ENCODE measurements at regions not wholly inside any gene's neighbourhood (a gene's known extent, or its start where the extent isn't known, plus 50 kb on each side); places are given as distances from the start of the nearest gene placed in this dataset.
"Not testable (repeated sequence)": the region's sequence is repeated elsewhere in the genome, so short reads cannot be mapped to it uniquely, and the experiment has no call there.

DNA sequence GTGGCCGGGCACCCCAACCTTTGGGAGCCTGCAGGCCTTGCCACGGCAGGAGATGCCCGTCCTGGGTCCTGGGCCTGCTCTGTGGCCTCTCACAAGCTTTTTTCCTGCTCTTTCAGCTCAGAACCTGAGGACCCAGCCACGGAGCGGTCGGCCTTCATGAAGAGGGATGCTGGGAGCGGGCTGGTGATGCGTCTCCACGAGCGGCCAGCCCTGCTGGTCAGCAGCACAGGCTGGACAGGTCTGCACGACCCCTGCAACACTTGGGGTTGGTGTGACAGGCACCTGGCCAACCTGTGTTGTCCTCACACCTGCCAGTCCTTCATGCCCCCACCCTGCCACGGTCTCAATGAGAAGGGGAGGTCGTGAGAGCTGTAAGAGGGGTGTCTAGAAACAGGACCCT is 170.0 kb downstream of the ADRA2C start:
- no peak for DNase-seq

DNA sequence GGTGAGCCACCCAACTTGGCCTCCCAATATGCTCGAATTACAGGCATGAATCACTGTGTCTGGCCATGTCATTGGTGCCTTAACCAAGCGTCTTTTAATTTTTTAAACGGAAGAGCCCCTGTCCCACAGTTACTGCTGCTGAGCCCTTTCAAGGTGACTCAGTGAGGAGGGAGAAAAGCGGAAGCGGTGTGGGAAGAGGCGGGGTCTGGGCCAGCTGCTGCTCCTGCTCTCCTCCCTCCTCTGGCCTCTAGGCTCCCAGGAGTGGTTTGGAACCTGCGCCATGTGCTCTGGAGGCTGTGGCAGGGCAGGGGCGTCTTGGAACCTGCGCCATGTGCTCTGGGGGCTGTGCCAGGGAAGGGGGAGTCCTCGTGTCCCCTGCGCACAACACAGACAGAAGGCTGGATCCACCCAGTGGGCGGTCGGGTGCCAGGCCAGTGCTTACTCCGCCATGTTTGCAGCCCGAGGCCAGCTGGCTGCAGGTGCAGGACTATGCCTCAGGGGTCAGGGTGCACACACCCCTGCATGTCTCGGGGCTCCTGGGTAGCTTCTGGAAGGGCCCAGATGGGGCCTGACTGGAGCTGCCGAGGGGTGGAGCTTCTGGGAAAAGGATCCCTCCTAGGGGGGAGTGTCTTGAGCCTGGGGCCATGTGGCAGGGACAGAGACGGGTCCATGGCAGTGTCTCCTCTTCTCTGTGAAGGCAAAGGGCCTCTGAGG is 171.8 kb downstream of the ADRA2C start:
- not testable (repeated sequence) for DNase-seq

DNA sequence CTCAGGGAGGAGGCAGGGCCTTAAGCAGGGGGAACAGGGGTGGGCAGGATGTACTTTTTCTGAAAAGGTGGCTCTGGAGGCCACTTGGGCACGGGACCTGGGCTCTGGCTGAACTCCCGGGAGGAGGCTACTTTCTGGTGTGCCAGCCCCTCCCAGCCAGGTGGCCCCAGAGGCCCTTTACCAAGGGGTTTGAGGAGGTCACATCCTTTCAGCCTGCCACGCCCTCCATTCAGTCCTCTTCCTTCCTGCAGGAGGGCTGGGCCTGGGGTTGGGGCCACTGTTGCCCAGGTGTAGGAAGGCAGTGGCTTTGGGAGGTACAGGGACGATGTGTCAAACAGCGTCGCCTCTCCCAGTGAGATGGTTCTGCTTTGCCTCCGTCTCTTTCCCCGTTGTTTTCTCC is 172.5 kb downstream of the ADRA2C start:
- DNase-seq = not testable (repeated sequence)

DNA sequence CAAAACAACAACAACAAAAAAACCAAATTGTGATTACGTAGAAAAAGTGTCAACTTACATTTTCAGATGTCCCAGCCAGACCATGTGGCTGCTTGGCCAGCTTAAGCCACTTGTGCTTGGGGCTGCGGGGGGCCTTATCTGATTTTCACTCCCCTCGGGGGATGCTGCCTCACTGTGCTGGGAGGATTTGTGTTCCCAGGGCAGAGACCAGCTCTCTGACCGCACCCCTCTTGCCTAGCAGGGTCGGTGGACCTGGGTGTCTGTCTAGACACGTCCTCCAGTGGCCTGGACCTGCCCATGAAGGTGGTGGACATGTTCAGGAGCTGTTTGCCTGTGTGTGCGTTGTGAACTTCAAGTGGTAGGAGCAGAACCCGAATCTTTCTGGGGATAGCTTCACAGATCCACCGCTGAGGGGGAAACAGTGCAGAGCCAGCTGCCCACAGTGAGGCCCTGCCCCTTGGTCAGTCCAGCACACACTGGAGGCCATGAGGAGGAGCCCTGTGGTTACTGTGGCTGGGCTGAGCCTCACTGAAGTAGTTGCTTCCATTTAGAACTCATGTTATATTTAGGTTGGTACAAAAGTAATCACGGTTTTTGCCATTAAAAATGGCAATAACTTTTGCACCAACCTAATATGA is 173.9 kb downstream of the ADRA2C start:
- DNase-seq = not testable (repeated sequence)

DNA sequence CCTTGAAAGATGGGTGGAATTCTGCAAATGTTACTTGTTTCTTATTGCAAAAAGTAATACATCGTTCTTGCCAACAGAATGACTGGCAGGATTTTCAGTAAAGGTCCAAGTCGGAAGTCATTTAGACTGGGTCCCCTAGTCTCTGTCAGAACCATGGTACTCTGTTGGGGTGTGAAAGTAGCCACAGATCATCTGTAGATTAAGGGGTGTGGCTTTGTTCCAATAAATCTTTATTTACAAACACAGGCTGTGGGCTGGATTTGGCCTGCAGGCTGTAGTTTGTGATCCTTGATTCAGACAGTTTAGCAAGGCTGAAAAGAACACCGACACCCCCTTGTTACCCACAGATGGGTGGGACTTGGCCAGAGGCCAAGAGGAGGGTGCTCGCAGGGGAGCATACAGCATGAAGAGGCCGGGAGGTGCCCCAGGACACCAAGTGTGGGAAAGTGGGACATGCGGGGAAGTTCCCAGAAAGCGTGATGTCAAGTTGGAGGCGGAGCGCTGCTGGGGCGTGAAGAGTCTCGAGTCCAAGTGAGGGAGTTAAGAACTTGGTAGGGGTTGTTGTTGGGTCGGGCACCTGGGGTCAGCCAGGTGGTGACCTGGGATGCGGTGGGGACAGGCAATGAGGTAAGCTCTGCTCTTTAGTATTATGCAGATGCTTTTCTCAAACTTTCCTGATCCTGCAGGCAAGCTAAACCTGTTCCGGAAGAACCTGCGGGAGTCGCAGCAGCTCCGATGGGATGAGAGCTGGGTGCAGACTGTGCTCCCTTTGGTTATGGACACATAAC is 175.7 kb downstream of the ADRA2C start:
- DNase-seq = not testable (repeated sequence)

DNA sequence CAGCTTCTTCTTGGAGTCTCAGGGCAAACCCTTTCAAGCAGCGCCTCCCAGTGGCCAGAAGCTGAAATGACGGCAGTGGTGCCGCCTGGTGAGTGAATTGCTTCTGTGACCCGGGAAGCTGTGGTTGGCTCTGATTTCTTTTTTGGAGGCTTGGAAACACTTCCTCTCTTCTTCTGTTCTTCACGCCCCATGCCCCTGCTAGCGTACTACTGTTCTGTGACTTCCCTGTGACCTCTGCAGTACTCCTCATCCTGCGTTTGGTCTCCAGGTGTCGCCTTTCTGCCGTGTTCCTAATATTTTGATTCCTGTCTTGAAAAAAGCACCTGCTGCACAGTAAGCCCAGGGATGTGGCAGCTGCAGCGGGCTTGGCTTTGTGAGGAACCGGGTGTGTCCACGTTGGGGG is 176.4 kb downstream of the ADRA2C start:
- DNase-seq = peak; percentile 74

DNA sequence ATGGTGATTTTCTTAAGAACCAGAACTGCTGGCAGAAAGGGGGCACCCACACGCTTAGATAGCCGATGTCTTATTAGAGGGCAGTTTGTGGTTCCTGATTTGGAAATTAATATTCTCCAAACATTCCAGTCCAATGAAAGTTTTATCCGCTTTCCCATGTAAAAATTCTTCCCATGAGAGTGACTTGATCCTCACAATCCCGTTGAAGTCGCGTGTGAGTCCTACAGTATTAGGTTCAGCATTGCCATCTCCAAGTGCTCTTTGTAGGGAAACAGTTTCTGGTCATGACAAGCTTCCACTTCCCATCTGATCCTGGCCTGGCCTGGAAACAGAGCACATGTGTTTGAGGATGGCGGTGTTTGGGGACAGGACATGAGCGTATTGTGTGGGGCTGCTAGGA is 176.9 kb downstream of the ADRA2C start:
- not testable (repeated sequence) for DNase-seq

DNA sequence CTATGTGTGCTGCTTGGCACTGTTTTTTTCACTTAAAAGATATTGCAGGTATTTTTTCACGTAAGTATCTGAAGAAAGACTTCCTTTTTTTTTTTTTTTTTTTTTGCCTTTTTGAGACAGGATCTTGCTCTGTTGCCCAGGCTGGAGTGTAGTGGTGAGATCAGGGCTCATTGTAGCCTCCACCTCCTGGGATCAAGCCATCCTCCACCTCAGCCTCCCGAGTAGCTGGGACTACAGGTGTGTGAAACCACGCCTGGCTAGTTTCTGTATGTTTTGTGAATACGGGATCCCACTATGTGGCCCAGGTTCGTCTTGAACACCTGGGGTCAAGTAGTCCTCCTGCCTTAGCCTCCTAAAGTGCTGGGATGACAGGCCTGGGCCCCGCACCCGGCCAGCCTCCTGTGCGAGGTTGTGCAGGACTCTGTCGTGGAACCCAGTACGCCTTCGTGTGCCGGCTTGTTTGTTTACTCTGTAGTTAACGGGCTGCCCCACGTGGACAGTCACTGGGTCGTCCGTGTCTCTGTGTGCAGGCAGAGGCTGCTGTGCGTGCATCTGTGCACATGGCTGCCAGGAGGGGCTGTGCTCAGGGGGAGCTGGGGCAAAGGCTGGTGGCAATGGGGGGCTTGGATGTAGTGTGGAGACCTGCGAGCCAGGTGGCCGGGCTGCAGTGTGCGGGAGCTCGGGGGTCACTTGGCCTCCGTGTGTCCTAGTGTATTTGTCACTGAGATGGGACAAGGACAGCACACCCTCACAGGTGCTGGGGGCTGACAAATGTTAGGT is 179.5 kb downstream of the ADRA2C start:
- DNase-seq = no peak

DNA sequence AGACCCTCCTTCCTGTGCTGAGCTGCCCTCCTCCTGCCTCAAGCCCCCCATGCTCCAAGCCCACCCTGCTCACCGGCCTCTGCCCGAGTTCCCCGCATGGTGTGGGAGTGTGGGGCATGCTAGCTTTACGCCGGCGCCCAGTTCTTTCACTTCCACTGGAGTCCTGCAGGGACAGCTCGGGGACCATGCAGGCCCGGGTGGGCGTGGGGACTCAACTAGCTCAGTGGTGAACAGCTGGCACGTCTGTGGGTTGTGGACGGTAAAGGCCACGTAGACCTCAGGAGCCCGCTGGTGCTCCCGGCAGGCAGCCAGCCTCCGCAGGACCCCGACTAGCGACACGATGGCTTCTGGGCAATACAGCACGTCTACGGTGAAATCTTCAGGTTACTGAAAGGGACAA is 180.4 kb downstream of the ADRA2C start:
- DNase-seq = not testable (repeated sequence)

DNA sequence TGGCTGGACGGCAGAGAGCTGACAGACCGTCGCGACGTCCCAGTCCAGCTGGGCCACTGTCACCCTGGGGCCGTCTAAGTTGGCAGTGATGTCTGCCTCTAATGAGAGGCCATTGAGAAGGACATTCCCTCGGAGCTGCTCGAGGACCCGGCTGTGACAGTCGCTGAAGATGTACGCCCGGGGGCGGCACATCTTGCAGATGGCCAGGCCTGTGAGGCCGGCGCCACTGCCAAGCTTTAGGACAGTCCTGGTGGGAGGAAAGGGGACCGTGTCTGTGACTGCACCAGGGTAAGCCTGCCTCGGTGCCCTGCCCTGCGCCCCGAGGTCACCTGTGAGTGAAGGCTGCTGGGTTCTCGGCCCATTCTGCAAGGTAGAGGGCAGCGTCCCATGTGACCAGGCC is 181.6 kb downstream of the ADRA2C start:
- not testable (repeated sequence) for DNase-seq

DNA sequence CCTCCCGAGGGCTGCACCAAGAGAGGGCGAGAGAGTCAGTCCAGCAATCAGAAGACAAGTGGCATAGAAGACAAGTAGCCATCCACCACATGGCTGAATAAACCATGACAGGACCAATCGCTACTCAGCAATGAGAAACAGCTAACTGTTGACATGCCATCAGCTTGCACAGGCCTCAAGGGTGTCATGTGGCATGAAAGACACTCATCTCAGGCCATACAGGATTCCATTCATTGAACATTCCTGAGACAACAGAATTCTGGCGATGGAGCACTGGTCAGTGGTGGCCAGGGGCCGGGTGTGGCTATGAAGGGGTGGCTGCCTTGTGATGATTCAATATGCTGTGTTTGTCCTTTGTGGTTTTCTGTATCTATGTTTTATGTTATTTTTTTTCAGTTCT is 182.0 kb downstream of the ADRA2C start:
- not testable (repeated sequence) for DNase-seq

DNA sequence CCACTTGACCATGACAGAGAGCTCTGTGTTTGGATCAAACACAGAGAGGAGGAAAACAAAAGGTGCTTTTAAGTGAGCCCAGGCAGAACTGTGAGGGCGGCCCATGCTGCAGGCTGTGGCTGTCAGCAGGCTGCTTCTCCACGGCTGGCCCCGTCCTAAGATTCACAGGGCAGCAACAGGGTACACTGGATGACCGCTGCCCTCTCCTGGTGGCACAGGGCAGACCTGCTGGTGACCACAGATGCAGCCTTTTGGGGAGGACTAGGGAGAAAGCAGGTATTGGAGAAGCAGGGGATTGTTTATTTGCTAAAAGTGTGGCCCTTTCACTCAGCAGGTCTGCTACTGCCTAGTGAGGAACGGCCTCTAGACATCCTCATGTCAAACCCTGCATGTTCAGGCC is 183.7 kb downstream of the ADRA2C start:
- DNase-seq = not testable (repeated sequence)

DNA sequence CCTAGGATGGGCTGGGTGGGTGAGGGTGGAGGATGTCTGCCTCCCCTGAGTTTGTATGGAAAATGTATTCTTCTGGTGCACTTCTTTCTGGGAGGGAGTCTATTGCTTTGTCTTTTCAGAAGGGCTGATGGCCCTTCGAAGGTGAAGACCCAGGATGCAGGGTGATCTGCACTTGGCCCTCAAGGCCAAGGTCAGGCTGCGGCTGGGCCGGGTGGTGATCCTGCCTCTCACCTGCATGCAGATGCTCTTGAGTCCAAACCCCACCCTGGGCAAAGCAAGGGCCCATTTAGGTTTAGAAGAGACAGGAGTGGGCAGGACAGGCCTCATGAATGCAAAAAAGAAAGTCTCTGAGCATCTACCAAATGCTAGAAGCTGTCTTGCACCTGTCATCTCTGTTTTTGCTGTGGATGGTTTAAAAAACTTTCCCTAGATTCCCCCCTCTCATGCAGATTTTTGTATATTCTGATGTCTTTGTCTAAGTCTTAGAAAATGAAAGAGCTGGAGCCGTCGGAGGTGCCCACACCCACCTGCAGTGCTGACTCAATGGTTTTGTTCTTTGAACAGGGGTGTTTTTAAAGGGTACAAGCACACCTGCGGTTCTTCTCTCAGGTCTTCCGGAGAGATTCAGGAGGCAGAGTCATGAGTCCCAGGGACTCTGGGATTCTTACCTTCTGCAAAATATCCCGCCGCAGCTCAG is 186.4 kb downstream of the ADRA2C start:
- not testable (repeated sequence) for DNase-seq

DNA sequence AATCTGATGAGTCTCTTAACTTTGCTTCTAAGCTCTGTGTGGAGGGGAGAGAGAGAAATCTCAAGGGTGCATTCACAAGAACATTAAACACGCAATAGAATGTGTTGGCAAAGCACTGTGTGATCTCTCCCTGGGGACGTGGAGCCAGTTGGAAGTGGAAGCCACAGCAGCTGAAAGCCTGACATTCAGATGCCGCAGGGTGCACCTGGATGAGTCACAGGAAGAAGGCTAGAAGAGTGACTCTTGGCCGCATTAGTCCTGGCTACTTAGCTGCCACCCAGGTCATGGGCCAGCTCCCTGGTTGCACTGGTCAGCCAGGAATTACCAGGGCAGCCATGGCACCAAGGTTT is 186.9 kb downstream of the ADRA2C start:
- DNase-seq = not testable (repeated sequence)

DNA sequence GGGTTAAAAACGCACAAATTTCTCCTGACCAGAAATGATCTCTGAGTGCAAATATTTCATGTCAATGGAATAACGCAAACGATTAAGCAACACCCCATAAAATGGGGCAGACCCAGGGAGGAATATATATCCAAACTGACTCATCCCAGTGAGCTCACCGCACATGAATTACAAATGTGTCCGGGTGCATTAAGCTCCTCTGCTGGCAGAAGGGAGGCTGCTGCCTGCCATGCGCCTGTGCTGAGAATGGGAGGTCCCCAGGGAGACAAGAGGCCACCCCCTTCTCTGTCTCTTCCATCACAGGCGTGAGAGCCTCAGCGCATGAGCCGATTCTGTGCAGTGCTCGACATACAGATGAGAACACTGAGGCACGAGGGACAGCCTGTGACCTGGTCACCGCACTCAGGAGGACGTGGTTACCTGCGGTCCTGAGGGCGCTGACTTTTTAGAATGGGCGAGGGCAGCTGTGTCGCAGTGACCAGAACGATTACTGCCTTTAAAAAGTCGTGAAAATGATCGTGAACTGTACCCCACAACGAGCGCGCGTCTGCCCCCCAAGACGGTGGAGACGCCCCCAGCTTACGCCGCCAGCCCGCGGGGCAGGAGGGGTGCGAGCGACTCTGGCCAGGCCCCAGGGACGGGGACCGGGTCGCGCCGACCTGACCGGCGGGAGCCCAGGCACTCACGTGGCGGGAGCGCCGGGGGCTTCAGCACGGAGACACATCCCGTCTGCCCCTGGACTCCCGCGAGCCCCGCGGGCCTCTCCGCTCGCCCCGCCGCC is 188.5 kb downstream of the ADRA2C start:
- peak; percentile 86 for DNase-seq

DNA sequence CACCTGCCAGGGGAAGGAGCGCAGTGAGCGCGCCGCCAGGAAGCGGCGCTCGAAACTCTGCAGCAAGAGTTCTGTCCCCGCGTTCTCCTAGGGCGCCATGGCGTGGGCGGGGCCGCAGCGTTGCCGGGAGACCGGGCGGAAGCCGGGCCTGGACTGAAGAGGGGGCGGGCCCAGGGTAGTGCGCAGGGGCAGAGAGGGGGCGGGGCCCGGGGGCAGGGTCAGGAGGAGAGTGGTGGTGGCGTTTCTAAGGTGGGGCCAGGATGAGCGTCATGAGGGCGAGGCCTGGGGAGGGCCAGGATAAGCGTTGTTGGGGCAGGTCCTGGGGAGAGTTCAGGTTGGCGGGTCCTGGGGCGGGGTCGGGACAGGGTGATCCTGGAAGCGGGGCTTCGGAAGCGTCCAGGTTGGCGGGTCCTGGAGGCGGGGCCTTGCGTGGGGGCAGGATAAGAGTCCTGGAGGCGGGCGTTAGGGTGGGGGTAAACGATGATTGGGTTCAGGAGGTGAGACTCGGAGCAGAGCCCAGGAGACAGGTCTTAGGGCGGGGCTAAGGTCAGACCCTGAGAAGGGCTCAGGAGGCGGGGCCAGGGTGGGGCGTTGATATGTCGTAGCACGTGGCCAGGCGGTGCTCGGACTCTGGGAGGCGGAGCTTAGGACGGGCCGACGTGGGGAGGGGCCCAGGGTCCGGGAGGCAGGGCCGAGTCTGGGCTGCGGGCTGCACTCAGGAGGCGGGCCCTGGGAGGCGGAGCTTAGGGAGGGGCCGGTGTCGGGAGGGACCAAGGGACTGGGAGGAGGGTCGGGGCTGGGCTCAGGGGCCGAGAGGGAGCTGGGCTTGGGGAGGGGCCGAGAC is 189.4 kb downstream of the ADRA2C start:
- DNase-seq = peak; percentile 99

DNA sequence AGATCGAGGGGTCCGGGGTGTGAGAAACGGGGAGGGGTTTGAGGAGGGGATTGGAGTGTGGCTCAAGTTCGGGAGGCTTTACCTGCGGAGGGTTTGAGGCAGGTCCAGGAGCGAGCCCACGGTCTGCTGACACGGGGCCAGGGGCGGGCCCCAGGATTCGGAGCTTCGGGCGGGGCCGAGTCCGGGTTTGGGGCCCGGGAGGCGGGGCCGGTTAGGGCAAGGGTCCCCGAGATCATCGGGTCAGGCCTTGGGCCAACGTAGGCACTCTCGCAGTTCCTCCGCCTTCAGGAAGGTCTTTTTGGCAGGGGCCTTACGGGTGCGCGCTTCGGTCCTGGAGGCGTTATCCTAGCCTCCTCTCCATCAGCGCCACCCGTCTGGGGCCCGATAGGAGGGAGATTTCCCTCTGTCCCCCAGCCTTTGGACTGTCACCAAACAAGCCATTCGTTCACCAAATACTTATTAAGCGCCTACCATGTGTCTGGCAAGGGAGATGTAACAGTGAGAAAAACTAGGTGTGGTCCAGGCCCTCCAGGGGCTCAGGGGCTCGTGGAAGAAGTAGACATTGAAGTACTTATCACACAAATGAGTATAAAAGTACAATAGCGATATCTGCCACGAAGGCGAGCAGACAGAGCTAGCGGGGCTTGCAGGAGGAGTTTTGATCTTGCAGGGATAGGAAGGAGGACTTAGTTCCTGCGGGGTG is 190.1 kb downstream of the ADRA2C start:
- DNase-seq = not testable (repeated sequence)

DNA sequence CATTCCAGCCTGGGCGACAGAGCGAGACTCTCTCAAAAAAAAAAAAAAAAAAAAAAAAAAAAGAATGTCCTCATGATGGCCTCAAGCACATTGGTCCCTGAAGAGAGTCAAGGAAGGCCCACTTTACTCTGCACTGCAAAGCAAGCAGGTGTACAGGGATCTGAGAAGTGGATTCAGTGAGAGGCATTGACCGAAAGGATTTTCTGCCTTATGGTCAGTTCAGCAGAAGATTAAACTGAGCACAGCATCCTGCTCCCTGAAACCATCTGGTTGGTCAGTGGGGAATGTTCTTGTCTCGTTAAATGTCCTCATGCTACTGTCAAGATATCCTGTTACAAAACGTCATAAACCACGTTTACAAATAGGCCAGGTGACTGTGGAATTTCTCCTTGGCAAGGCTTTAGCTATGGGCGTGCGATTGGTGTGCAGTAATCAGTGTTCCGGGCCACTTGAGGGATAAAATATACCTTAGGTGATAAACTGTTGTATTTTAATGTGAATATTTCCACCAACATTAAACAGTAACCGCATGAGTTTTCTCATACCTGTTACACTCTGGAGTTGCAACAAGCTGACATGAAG is 195.0 kb downstream of the ADRA2C start:
- DNase-seq = not testable (repeated sequence)

DNA sequence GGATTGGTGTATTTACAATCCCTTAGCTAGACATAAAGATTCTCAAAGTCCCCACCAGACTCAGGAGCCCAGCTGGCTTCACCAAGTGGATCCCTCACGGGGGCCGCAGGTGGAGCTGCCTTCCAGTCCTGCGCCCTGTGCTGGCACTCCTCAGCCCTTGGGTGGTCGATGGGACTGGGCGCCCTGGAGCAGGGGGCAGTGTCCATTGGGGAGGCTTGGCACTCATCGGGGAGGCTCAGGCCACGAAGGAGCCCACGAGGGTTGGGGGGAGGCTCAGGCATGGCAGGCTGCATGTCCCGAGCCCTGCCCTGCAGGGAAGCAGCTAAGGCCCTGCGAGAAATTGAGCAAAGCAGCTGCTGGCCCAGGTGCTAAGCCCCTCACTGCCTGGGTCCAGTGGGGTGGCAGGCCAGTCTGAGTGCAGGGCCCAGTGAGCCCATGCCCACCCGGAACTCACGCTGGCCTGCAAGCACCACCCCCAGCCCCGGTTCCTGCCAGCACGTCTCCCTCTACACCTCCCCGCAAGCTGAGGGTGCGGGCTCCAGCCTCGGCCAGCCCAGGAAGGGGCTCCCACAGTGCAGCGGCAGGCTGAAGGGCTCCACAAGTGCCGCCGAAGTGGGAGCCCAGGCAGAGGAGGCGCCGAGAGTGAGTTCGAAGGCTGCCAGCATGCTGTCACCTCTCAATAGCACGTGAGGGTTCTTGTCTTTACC is 198.5 kb downstream of the ADRA2C start:
- not testable (repeated sequence) for DNase-seq
